GM10266 (cell line): ENCODE measurements at regions not wholly inside any gene's neighbourhood (a gene's known extent, or its start where the extent isn't known, plus 50 kb on each side); places are given as distances from the start of the nearest gene placed in this dataset.

Experiments
- DNase-seq: peaks from one replicate; pipeline ENCODE4 v3.0.0; 2012; ENCODE audit errors: extremely low spot score
- TF ChIP-seq, protein P1 (sequence below): IDR thresholded peaks from 2 replicates; pipeline ENCODE4 v1.5.1; 2012; ENCODE audit warnings: mild to moderate bottlenecking, low read depth; ENCODE audit not compliant: control insufficient read depth, insufficient read depth; ENCODE audit errors: missing control alignments

DNA sequence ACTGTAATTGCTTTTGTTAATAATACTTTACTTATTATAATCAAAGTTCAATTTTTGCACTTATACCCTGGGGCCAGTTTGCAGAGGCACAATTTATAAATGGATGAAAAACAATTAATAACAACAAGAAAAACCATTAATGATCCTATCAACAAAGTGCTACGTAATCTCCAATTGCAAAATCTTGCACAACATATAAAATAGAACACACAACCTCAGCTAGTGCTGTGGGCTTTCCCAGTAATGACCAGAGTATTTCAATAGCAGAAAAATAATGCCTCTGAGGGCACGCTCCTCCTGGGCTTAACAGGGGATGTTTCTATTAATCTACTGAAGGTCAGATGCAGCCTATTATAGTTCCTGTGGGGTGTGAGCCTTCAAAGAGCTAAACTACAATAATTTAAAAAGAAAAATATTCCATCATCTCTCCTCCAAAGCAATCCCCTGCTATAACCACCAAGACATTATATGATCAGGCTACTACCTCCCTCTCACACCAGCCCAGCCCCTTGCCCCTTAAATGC is 508.5 kb upstream of the SLIT2 start:
- TF ChIP-seq, protein P1, sequence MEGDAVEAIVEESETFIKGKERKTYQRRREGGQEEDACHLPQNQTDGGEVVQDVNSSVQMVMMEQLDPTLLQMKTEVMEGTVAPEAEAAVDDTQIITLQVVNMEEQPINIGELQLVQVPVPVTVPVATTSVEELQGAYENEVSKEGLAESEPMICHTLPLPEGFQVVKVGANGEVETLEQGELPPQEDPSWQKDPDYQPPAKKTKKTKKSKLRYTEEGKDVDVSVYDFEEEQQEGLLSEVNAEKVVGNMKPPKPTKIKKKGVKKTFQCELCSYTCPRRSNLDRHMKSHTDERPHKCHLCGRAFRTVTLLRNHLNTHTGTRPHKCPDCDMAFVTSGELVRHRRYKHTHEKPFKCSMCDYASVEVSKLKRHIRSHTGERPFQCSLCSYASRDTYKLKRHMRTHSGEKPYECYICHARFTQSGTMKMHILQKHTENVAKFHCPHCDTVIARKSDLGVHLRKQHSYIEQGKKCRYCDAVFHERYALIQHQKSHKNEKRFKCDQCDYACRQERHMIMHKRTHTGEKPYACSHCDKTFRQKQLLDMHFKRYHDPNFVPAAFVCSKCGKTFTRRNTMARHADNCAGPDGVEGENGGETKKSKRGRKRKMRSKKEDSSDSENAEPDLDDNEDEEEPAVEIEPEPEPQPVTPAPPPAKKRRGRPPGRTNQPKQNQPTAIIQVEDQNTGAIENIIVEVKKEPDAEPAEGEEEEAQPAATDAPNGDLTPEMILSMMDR = no peak
- DNase-seq = no peak

DNA sequence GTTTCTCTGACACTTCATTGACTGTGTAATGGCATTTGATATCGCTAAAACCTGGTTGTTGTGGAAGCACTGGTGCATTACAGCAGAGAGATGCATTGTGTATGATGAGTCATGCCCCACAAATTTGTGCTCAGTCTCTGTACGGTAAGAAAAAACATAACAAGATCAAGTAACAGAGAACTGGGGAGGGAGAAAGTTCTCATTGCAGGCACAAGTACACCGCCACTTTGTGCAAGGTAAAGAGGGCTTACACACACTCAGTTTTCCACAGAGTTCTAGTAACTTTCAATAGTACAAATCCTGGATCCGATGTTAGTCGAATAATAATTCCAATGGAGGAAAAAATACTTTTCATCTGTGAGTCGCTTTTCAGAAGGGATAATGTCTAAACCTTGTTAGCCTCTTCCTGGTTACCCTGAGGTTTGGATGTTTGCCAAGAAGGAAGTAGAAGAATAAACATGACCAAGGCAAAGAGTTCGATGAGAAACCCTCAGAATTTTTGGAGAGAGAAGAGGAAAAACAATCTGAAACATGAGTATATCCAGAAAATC is 512.5 kb upstream of the SLIT2 start:
- TF ChIP-seq, protein P1 = no peak
- DNase-seq = no peak

- DNase-seq = no peak
Observed at GRCh38 chr4:19736968-19737756, 514.5 kb upstream of the SLIT2 start.

GRCh38 chr4:19735012-19735411 is 516.7 kb upstream of the SLIT2 start:
- no peak for DNase-seq
- TF ChIP-seq, protein P1 = no peak

More at GRCh38 chr4:19736968-19737756, 514.5 kb upstream of the SLIT2 start:
- TF ChIP-seq, protein P1 = no peak

DNA sequence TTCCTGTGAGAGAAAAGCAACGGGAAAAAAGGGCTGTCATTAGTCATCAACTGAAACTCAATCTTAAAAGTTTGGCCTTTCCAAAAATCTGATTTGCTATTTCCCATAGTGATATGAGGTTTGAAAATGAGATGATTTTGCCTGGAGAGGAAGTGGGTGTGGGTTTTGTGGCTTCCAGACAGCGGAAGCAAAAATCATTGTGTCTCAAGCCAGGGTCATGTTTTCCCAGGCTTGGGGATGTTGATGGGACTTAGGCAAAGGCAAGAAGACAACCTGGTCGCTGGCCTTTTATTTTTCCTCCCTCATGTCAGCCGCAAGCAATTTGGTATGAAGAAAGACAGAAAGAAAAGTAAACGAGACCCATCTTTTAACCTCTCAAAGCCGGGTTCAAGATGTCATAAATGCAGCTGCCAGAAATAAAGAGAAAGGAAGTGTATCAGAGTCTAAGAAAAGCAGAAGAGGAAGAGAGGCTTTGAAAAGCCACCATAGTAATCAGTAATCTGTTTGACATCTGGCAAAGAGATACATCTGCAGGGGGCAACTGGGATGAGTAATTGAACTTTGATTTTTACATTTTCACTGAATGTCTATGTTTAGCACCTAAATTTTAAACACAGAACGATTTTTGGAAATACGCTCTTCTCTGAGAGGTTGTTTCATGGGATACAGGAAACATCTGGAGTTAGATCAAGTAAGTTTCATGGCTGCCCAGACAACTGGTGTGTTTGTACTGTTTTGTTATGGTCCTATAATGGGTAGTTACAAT is 521.6 kb upstream of the SLIT2 start:
- TF ChIP-seq, protein P1 = no peak
- no peak for DNase-seq

- DNase-seq = no peak
- TF ChIP-seq, protein P1 = no peak
Observed at GRCh38 chr4:19728773-19729172, 522.9 kb upstream of the SLIT2 start.
